HepG2 (cell line): ENCODE measurements at regions not wholly inside any gene's neighbourhood (a gene's known extent, or its start where the extent isn't known, plus 50 kb on each side); places are given as distances from the start of the nearest gene placed in this dataset.

Experiments
- ATAC-seq: fragments of 200-7000 bp; cut with Tn5 transposase; 3 replicates; pipeline ENCODE4 v1.9.1; 2020; ENCODE audit warnings: mild to moderate bottlenecking, moderate library complexity
- BruUV-seq: library from RNA; stranded (reverse); fragments of 400-500 nt; replicated peaks from 2 replicates; lab custom pipeline; 2021; lab: Mats Ljungman, UMichigan
- CTCF ChIA-PET: fragments of 300-600 bp; formaldehyde crosslinking; extraction: SDS; loops from one replicate; lab custom pipeline; 2021; ENCODE audit warnings: low total read pairs, inconsistent platforms, low intra/inter-chr PET ratio; lab: Yijun Ruan, JAX
- POLR2A ChIA-PET: fragments of 350-600 bp; sonication (Branson Sonifier 250); formaldehyde crosslinking; loops from one replicate; lab custom pipeline; 2020; ENCODE audit warnings: antibody characterized with exemption, inconsistent platforms; lab: Yijun Ruan, JAX
- DNase-seq: peaks from one replicate; pipeline ENCODE4 v3.0.0-alpha.2; 2015; ENCODE audit warnings: low spot score
- FAIRE-seq: peaks from 3 replicates; lab custom pipeline; 2011; peaks lifted over from hg19 to GRCh38; lab: Jason Lieb, UNC
- H2AFZ ChIP-seq: one replicate; pipeline ENCODE4 v1.6.1; 2011; ENCODE audit warnings: low read length, inconsistent platforms
- H3K27ac ChIP-seq: fragments of 300-600 bp; 3 replicates; pipeline ENCODE4 v1.8.0; 2011; ENCODE audit warnings: mixed run types, mild to moderate bottlenecking, mixed read lengths, low read length, inconsistent platforms; ENCODE audit not compliant: insufficient read depth; ENCODE audit errors: extremely low read length
- H3K27me3 ChIP-seq, 2 experiments: fragments of 200-600 bp in 1 of 2; 2 replicates in 1 of 2; 3 replicates in 1 of 2; pipeline versions ENCODE4 v1.6.0 to v1.8.0; 2011; ENCODE audit warnings: low read length in 2 of 2, mild to moderate bottlenecking in 2 of 2, moderate library complexity in 2 of 2, inconsistent platforms in 1 of 2; ENCODE audit not compliant: insufficient read depth in 2 of 2, control insufficient read depth in 1 of 2
- H3K36me3 ChIP-seq, 2 experiments: fragments of 200-600 bp in 1 of 2; replicated peaks in 1 of 2; 2 replicates in 1 of 2; 3 replicates in 1 of 2; pipeline versions ENCODE4 v1.5.1 to v1.8.0; 2011; ENCODE audit warnings: low read length in 2 of 2, inconsistent platforms in 1 of 2; ENCODE audit not compliant: insufficient read depth in 2 of 2, control insufficient read depth in 1 of 2
- H3K4me1 ChIP-seq: 2 replicates; pipeline ENCODE4 v1.5.1; 2012; ENCODE audit warnings: low read length, inconsistent platforms; ENCODE audit not compliant: insufficient read depth
- H3K4me2 ChIP-seq: 2 replicates; pipeline ENCODE4 v1.6.0; 2011; ENCODE audit warnings: low read depth, low read length, inconsistent platforms
- H3K4me3 ChIP-seq, 3 experiments: fragments of 200-600 bp in 1 of 3; sonication (generic), shearing (Covaris generic) in 1 of 3; replicated peaks in 1 of 3; 2 replicates each; pipeline ENCODE4 v1.5.1; 2011 to 2016; ENCODE audit warnings: low read length in 3 of 3, inconsistent platforms in 2 of 3, low read depth in 2 of 3, mild to moderate bottlenecking in 2 of 3, control low read depth in 1 of 3, mixed read lengths in 1 of 3; ENCODE audit not compliant: insufficient read depth in 1 of 3
- H3K79me2 ChIP-seq: one replicate; pipeline ENCODE4 v1.6.1; 2011; ENCODE audit warnings: low read length, inconsistent platforms; ENCODE audit not compliant: insufficient read depth
- H3K9ac ChIP-seq: 2 replicates; pipeline ENCODE4 v1.6.0; 2011; ENCODE audit warnings: mild to moderate bottlenecking, low read depth, low read length, inconsistent platforms; ENCODE audit not compliant: insufficient read depth
- H3K9me3 ChIP-seq: 2 replicates; pipeline ENCODE4 v1.5.1; 2012; ENCODE audit warnings: mild to moderate bottlenecking, low read length
- H4K20me1 ChIP-seq: 2 replicates; pipeline ENCODE4 v1.6.0; 2011; ENCODE audit warnings: inconsistent platforms, mild to moderate bottlenecking, low read length, moderate library complexity; ENCODE audit not compliant: insufficient read depth
- ZNF3 ChIP-seq: IDR thresholded peaks from 2 replicates; pipeline ENCODE4 v1.7.0; 2017; ENCODE audit warnings: inconsistent platforms
- ZNF383 ChIP-seq: sonication (generic); formaldehyde crosslinking; IDR thresholded peaks from 2 replicates; pipeline ENCODE4 v1.4.0; 2020; ENCODE audit warnings: missing genetic modification reagents, mild to moderate bottlenecking, borderline replicate concordance
- ZNF761 ChIP-seq: sonication (generic); formaldehyde crosslinking; conservative IDR thresholded peaks from 2 replicates; pipeline ENCODE4 v1.4.0; 2020; ENCODE audit warnings: mild to moderate bottlenecking, missing genetic modification reagents
- WGBS: methylation state at CpG from one replicate; pipeline ENCODE4 v1.1.6; 2017; ENCODE audit warnings: low lambda C conversion rate; 5-methylcytosine and 5-hydroxymethylcytosine counted together
- in situ Hi-C: cut with HindIII; loops from 2 replicates; pipeline ENCODE4 v1.10.0; 2017; ENCODE audit warnings: low pct_unique_long_range_greater_than_20kb; ENCODE audit not compliant: extremely low pct_ligation_motif_present
- intact Hi-C: fragments of 100-400 bp; cut with micrococcal nuclease; formaldehyde crosslinking; loops from one replicate; pipeline ENCODE4 v1.10.0; 2022; ENCODE audit not compliant: unreplicated experiment
- TF ChIP-seq, protein P1 (sequence below): IDR thresholded peaks from 2 replicates; pipeline ENCODE4 v1.6.1; 2012; ENCODE audit warnings: low read length, improper control_type of control experiment
- TF ChIP-seq, protein P2 (sequence below): sonication (generic); formaldehyde crosslinking; IDR thresholded peaks from 2 replicates; pipeline ENCODE4 v1.8.1; 2023; ENCODE audit warnings: mild to moderate bottlenecking, missing genetic modification reagents
- TF ChIP-seq, protein P3 (sequence below): IDR thresholded peaks from 2 replicates; pipeline ENCODE4 v1.6.1; 2016; ENCODE audit warnings: control low read depth

DNA sequence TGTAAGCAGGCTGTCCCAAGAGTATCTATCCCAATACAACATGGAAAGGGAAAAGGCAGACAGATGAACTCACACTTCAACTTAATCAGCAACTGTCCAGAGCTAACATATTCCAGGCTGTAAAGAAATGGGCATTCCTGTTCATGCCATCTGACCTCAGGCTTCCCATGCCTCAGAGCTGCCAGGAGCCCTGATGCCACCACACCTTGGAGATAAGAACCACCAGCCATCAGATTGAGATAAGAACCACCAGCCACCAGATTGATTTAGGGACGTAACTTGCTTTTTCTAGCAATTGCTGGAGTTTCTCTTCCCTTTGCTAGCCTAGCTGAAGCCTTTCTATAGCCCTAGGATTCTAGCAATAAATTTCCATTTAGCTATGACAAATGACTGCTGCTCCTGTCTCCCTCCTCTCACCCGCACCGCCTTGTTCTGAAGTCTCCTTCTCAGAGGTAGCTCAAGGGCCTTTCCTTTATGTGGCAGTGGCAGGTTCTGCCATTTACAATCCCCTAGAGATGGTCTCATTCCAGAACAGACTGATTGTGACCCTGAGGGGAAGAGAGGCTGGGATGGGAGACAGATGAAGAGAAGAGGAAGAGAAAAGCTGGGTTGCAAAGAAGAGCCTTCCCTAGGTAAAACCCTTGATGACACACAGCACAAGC, 88.0 kb upstream of the CTTNBP2NL start:
- no peak overlapping the region for H3K4me2 ChIP-seq
- H3K79me2 ChIP-seq = no peaks in the 10 kb centered on the region
- no peak overlapping the region for H3K4me3 ChIP-seq
- FAIRE-seq (no peak), ATAC-seq (no peak), DNase-seq (no peak)
- ChIA-PET POLR2A (no interaction called here), CTCF (no interaction called here)
- no peaks in the 10 kb centered on the region; a peak in 1 of 5 replicates for H3K27me3 ChIP-seq
- H4K20me1 ChIP-seq = no peaks in the 10 kb centered on the region
- intact Hi-C loops = no loop called here
- in situ Hi-C loops = no loop called here
- no peaks in the 10 kb centered on the region for H3K4me1 ChIP-seq
- TF ChIP-seq, protein P1, sequence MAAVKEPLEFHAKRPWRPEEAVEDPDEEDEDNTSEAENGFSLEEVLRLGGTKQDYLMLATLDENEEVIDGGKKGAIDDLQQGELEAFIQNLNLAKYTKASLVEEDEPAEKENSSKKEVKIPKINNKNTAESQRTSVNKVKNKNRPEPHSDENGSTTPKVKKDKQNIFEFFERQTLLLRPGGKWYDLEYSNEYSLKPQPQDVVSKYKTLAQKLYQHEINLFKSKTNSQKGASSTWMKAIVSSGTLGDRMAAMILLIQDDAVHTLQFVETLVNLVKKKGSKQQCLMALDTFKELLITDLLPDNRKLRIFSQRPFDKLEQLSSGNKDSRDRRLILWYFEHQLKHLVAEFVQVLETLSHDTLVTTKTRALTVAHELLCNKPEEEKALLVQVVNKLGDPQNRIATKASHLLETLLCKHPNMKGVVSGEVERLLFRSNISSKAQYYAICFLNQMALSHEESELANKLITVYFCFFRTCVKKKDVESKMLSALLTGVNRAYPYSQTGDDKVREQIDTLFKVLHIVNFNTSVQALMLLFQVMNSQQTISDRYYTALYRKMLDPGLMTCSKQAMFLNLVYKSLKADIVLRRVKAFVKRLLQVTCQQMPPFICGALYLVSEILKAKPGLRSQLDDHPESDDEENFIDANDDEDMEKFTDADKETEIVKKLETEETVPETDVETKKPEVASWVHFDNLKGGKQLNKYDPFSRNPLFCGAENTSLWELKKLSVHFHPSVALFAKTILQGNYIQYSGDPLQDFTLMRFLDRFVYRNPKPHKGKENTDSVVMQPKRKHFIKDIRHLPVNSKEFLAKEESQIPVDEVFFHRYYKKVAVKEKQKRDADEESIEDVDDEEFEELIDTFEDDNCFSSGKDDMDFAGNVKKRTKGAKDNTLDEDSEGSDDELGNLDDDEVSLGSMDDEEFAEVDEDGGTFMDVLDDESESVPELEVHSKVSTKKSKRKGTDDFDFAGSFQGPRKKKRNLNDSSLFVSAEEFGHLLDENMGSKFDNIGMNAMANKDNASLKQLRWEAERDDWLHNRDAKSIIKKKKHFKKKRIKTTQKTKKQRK = no peak
- TF ChIP-seq ZNF761 (no peak), ZNF3 (CRISPR knock-in tag) (no peak), ZNF383 (CRISPR knock-in tag) (no peak)
- TF ChIP-seq, protein P2, sequence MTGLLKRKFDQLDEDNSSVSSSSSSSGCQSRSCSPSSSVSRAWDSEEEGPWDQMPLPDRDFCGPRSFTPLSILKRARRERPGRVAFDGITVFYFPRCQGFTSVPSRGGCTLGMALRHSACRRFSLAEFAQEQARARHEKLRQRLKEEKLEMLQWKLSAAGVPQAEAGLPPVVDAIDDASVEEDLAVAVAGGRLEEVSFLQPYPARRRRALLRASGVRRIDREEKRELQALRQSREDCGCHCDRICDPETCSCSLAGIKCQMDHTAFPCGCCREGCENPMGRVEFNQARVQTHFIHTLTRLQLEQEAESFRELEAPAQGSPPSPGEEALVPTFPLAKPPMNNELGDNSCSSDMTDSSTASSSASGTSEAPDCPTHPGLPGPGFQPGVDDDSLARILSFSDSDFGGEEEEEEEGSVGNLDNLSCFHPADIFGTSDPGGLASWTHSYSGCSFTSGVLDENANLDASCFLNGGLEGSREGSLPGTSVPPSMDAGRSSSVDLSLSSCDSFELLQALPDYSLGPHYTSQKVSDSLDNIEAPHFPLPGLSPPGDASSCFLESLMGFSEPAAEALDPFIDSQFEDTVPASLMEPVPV (CRISPR knock-in tag) = no peak
- TF ChIP-seq, protein P3, sequence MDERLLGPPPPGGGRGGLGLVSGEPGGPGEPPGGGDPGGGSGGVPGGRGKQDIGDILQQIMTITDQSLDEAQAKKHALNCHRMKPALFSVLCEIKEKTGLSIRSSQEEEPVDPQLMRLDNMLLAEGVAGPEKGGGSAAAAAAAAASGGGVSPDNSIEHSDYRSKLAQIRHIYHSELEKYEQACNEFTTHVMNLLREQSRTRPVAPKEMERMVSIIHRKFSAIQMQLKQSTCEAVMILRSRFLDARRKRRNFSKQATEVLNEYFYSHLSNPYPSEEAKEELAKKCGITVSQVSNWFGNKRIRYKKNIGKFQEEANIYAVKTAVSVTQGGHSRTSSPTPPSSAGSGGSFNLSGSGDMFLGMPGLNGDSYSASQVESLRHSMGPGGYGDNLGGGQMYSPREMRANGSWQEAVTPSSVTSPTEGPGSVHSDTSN = no peak
- no peaks in the 10 kb centered on the region for H3K9me3 ChIP-seq
- no peaks in the 10 kb centered on the region for H3K36me3 ChIP-seq
- H3K27ac ChIP-seq = no peak overlapping the region
- no TSS peak for BruUV-seq
- H3K9ac ChIP-seq = no peak overlapping the region
- WGBS = 34% methylated on average over 3 of the region's 3 CpGs
- H2AFZ ChIP-seq = no peak overlapping the region
